ENCODE measurements at regions not wholly inside any gene's neighbourhood (a gene's known extent, or its start where the extent isn't known, plus 50 kb on each side); places are given as distances from the start of the nearest gene placed in this dataset.
"Not testable (repeated sequence)": the region's sequence is repeated elsewhere in the genome, so short reads cannot be mapped to it uniquely, and the experiment has no call there.

GRCh38 chr7:56818261-56818660 lies 314.0 kb downstream of the ZNF479 start:
- CTCF ChIA-PET; intact Hi-C loops (cut with micrococcal nuclease); H3K27ac Mint-ChIP-seq (ENCODE audit: low read depth, unreplicated experiment); BruUV-seq (replicated peaks); H3K4me1 Mint-ChIP-seq (ENCODE audit: insufficient read depth, unreplicated experiment); H3K4me3 Mint-ChIP-seq (ENCODE audit: unreplicated experiment); POLR2A ChIA-PET; H3K27me3 Mint-ChIP-seq (ENCODE audit: insufficient read depth, unreplicated experiment); H3K9me3 Mint-ChIP-seq (ENCODE audit: unreplicated experiment); DNase-seq (ENCODE audit: unreplicated experiment); H3K36me3 Mint-ChIP-seq (ENCODE audit: insufficient read depth, unreplicated experiment): not testable (repeated sequence)

- H3K4me3 Mint-ChIP-seq (ENCODE audit: unreplicated experiment); CTCF ChIA-PET; BruUV-seq (replicated peaks); DNase-seq (ENCODE audit: unreplicated experiment); POLR2A ChIA-PET; H3K4me1 Mint-ChIP-seq (ENCODE audit: insufficient read depth, unreplicated experiment); intact Hi-C loops (cut with micrococcal nuclease); H3K9me3 Mint-ChIP-seq (ENCODE audit: unreplicated experiment); H3K36me3 Mint-ChIP-seq (ENCODE audit: insufficient read depth, unreplicated experiment); H3K27ac Mint-ChIP-seq (ENCODE audit: low read depth, unreplicated experiment); H3K27me3 Mint-ChIP-seq (ENCODE audit: insufficient read depth, unreplicated experiment): not testable (repeated sequence)
Observed at GRCh38 chr7:56814911-56815310, 317.3 kb downstream of the ZNF479 start.

GRCh38 chr7:56814390-56814789 lies 317.8 kb downstream of the ZNF479 start:
- not testable (repeated sequence) for H3K4me1 Mint-ChIP-seq (ENCODE audit: insufficient read depth, unreplicated experiment)

GRCh38 chr7:56813975-56814374 lies 318.3 kb downstream of the ZNF479 start:
- H3K4me1 Mint-ChIP-seq (ENCODE audit: insufficient read depth, unreplicated experiment); intact Hi-C loops (cut with micrococcal nuclease); H3K27me3 Mint-ChIP-seq (ENCODE audit: insufficient read depth, unreplicated experiment); H3K4me3 Mint-ChIP-seq (ENCODE audit: unreplicated experiment); CTCF ChIA-PET; POLR2A ChIA-PET; H3K36me3 Mint-ChIP-seq (ENCODE audit: insufficient read depth, unreplicated experiment); DNase-seq (ENCODE audit: unreplicated experiment); BruUV-seq (replicated peaks); H3K9me3 Mint-ChIP-seq (ENCODE audit: unreplicated experiment); H3K27ac Mint-ChIP-seq (ENCODE audit: low read depth, unreplicated experiment): not testable (repeated sequence)

More at GRCh38 chr7:56814390-56814789, 317.8 kb downstream of the ZNF479 start:
- H3K36me3 Mint-ChIP-seq (ENCODE audit: insufficient read depth, unreplicated experiment); DNase-seq (ENCODE audit: unreplicated experiment); BruUV-seq (replicated peaks); intact Hi-C loops (cut with micrococcal nuclease); H3K27me3 Mint-ChIP-seq (ENCODE audit: insufficient read depth, unreplicated experiment); H3K9me3 Mint-ChIP-seq (ENCODE audit: unreplicated experiment); H3K27ac Mint-ChIP-seq (ENCODE audit: low read depth, unreplicated experiment); CTCF ChIA-PET; POLR2A ChIA-PET; H3K4me3 Mint-ChIP-seq (ENCODE audit: unreplicated experiment): not testable (repeated sequence)

- H3K36me3 Mint-ChIP-seq (ENCODE audit: insufficient read depth, unreplicated experiment); H3K4me3 Mint-ChIP-seq (ENCODE audit: unreplicated experiment); H3K27ac Mint-ChIP-seq (ENCODE audit: low read depth, unreplicated experiment); H3K9me3 Mint-ChIP-seq (ENCODE audit: unreplicated experiment); H3K27me3 Mint-ChIP-seq (ENCODE audit: insufficient read depth, unreplicated experiment); POLR2A ChIA-PET; DNase-seq (ENCODE audit: unreplicated experiment); BruUV-seq (replicated peaks); H3K4me1 Mint-ChIP-seq (ENCODE audit: insufficient read depth, unreplicated experiment); intact Hi-C loops (cut with micrococcal nuclease): not testable (repeated sequence)
- CTCF ChIA-PET: interaction anchor here (0.7 kb wide), 1 partner anchor 60 kb away, joined by 3 read pairs; no protein-coding TSS in a partner anchor
Observed at GRCh38 chr7:56811516-56812070, 320.6 kb downstream of the ZNF479 start.

GRCh38 chr7:56811081-56811480 lies 321.2 kb downstream of the ZNF479 start:
- no peaks in the 10 kb centered on the region for H3K9me3 Mint-ChIP-seq (ENCODE audit: unreplicated experiment)
- CTCF ChIA-PET: interaction anchor here (0.7 kb wide), 1 partner anchor 60 kb away, joined by 3 read pairs; no protein-coding TSS in a partner anchor
- no peaks in the 10 kb centered on the region for H3K27me3 Mint-ChIP-seq (ENCODE audit: insufficient read depth, unreplicated experiment)
- H3K27ac Mint-ChIP-seq (ENCODE audit: low read depth, unreplicated experiment): no peak overlapping the region
- DNase-seq (ENCODE audit: unreplicated experiment): no peak
- BruUV-seq (replicated peaks): no TSS peak
- no peaks in the 10 kb centered on the region for H3K4me1 Mint-ChIP-seq (ENCODE audit: insufficient read depth, unreplicated experiment)
- intact Hi-C loops (cut with micrococcal nuclease): no loop called here
- no peaks in the 10 kb centered on the region for H3K36me3 Mint-ChIP-seq (ENCODE audit: insufficient read depth, unreplicated experiment)
- POLR2A ChIA-PET: no interaction called here
- no peak overlapping the region for H3K4me3 Mint-ChIP-seq (ENCODE audit: unreplicated experiment)
- TF ChIP-seq CTCF (IDR thresholded peaks at IDR 0.05; ENCODE audit: unreplicated experiment): no peak

Data from MCF 10A (cell line).